Cardiac muscle cell (in vitro differentiated cells and primary cell): ENCODE measurements at regions not wholly inside any gene's neighbourhood (a gene's known extent, or its start where the extent isn't known, plus 50 kb on each side); places are given as distances from the start of the nearest gene placed in this dataset.

ENCODE experiments used
- DNase-seq, 2 donors: peaks; one replicate each; pipeline versions ENCODE4 v3.0.0 to v3.0.0-alpha.2; 2010 to 2017; ENCODE audit warnings: low read depth in 1 of 2, low spot score in 1 of 2
- H3K27ac ChIP-seq: fragments of 200-600 bp; sonication (generic); 2 replicates; pipeline ENCODE4 v1.5.1; 2016
- H3K27me3 ChIP-seq: fragments of 200-600 bp; sonication (generic); 2 replicates; pipeline ENCODE4 v1.6.0; 2016; ENCODE audit warnings: control low read depth
- H3K36me3 ChIP-seq: fragments of 200-600 bp; sonication (generic); 2 replicates; pipeline ENCODE4 v1.5.1; 2016; ENCODE audit warnings: control low read depth
- H3K4me1 ChIP-seq: fragments of 200-600 bp; sonication (generic); 2 replicates; pipeline ENCODE4 v1.8.1; 2017; ENCODE audit warnings: low read depth, mild to moderate bottlenecking, mixed run types
- H3K4me3 ChIP-seq: fragments of 200-600 bp; sonication (generic); 2 replicates; pipeline ENCODE4 v1.5.1; 2016; ENCODE audit warnings: mild to moderate bottlenecking
- H3K9me3 ChIP-seq: fragments of 200-600 bp; sonication (generic); 2 replicates; pipeline ENCODE4 v1.5.1; 2017; ENCODE audit warnings: low read depth, mild to moderate bottlenecking, control low read depth
- TF ChIP-seq, protein P1 (sequence below): IDR thresholded peaks from 2 replicates; pipeline ENCODE4 v1.5.1; 2012; ENCODE audit warnings: low read depth, mild to moderate bottlenecking, low read length

DNA sequence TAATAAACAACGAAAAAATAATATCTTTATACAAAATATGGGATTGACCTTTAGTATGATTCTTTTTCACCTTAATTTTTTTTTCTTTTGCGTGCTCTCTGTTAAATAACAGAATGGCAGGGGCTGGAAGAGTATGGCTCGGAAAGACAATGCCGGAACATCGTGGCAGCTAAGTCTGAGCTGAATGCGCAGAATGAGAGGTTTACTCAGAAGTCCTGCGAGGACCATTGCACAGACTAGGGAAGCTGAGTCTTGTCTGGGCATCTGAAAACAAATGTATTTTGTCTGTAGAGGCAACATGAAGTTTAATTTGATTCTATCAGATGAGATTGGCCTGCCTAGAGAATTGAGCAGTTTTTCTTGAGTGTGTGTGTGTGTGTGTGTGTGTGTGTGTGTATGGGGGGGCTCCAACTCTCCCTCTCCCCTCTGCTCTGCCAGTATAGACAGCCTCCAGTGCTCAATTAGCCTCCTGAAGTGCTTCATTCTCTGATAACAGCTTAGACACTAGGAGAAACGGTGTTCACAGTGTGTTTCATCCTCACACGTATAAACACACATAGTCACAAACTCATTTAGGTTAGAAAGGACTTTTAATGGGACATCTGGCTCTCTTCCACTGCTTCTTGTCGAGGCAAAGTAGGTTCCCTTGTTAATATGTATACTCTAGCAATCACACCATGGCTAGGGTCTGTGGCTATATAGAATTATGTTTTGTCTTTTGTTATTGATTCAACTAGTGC lies 244.3 kb upstream of the SORL1-AS1 start:
- DNase-seq = no peak
- H3K4me3 ChIP-seq = no peak overlapping the region
- H3K27ac ChIP-seq = no peak overlapping the region
- H3K9me3 ChIP-seq = no peaks in the 10 kb centered on the region
- H3K27me3 ChIP-seq = no peaks in the 10 kb centered on the region
- TF ChIP-seq, protein P1, sequence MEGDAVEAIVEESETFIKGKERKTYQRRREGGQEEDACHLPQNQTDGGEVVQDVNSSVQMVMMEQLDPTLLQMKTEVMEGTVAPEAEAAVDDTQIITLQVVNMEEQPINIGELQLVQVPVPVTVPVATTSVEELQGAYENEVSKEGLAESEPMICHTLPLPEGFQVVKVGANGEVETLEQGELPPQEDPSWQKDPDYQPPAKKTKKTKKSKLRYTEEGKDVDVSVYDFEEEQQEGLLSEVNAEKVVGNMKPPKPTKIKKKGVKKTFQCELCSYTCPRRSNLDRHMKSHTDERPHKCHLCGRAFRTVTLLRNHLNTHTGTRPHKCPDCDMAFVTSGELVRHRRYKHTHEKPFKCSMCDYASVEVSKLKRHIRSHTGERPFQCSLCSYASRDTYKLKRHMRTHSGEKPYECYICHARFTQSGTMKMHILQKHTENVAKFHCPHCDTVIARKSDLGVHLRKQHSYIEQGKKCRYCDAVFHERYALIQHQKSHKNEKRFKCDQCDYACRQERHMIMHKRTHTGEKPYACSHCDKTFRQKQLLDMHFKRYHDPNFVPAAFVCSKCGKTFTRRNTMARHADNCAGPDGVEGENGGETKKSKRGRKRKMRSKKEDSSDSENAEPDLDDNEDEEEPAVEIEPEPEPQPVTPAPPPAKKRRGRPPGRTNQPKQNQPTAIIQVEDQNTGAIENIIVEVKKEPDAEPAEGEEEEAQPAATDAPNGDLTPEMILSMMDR = no peak
- H3K36me3 ChIP-seq = no peaks in the 10 kb centered on the region
- peaks cover 22% of the 10 kb centered on the region for H3K4me1 ChIP-seq

DNA sequence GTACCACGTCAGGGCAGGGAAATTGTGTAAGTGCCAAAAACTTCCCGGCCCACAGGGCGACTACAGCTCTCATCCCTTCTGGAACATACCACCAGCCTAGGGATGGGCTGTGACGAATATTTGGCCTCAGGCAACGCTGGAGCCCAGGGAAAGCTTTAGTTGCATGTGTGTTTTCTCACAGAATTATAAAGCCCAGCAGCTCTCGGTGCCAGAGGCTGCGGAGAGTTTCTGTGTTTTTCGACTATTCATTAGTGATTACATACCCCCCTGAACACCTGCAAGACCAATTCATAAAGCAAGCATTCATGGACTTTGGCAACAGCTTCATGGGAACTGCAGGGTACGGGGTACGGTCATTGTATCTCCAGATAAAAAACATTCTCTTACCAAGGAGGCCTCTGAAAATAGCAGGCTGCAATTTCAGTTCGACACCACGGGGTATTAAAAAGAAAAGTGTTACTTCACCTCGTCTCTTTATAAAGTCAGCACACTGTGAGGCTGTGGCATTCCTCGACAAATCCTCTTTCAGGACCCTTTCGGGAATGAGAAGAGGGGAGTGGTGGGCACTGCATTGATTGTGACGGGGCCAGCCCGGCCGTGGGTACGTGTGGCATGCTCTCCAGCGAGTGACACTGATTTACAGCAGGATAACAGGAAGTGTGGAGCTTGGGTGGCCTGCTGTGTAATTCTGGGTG lies 243.6 kb upstream of the SORL1-AS1 start:
- TF ChIP-seq, protein P1 = no peak
- Histone ChIP-seq H3K27ac (peak overlapping the region; percentile 54), H3K36me3 (no peaks in the 10 kb centered on the region), H3K9me3 (no peaks in the 10 kb centered on the region), H3K4me3 (no peak overlapping the region), H3K4me1 (peaks cover 22% of the 10 kb centered on the region), H3K27me3 (no peaks in the 10 kb centered on the region)
- peak in 1 of 2 donors; percentile 9 for DNase-seq

DNA sequence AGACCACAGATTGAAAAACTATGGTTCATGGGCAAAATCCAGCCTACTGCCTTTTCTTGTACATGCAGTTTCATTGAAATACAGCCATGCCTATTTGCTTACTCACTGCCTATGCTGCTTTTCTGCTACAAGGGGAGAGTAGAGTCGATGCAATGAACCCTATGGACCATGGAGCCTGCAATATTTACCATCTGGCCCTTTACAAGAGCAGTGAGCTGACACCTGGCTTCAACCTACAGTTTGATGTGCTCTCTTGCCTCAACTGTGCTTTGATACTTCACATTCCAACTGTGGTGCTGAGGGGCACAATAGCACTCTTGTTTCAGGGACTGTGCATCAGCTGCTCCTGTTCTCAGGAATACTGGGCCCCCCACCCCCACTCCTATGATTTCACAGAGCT lies 239.5 kb upstream of the SORL1-AS1 start:
- no peak for DNase-seq
- TF ChIP-seq, protein P1 = no peak
- Histone ChIP-seq H3K9me3 (no peaks in the 10 kb centered on the region), H3K4me1 (peaks cover 25% of the 10 kb centered on the region), H3K4me3 (no peak overlapping the region), H3K27me3 (no peaks in the 10 kb centered on the region), H3K36me3 (no peaks in the 10 kb centered on the region), H3K27ac (no peak overlapping the region)

DNA sequence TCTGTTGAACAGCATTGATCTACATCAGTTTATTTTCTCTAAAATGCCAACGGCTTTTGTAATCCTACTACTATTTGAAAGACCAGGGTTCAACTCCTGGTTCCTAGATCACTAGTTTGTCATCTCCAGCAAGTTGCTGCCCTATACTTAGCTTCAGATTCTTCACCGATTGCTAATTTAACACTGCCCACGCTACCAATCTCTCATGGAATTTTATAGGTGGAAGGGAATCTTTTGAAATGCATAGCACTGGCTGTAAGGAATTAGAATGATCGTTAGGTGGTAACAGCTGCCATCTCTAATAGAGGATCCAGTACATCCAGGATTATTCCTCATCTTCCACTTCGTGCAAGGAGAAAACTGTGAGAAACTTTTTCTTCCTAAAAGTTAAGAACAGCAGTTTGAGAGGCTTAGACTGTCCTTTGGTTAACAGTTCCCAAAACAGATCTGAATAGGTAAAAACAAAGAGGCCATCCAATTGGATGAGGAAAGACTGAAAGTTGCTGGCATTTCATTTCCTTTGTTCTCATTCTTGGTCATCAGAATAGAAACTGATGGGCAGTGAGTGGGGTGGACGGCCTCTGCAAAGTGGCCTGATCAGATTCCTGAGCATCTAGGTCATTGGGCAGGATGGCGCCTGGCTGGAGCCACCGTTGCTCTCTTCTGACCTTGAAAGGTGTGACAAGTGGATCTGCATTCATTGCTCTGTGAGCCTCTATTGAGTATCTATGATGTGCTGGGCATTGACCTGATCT lies 236.3 kb upstream of the SORL1-AS1 start:
- no peak overlapping the region for H3K27ac ChIP-seq
- DNase-seq = no peak
- H3K4me3 ChIP-seq = no peak overlapping the region
- no peaks in the 10 kb centered on the region for H3K36me3 ChIP-seq
- TF ChIP-seq, protein P1 = no peak
- H3K9me3 ChIP-seq = no peaks in the 10 kb centered on the region
- H3K4me1 ChIP-seq = peaks cover 15% of the 10 kb centered on the region
- no peaks in the 10 kb centered on the region for H3K27me3 ChIP-seq

- Histone ChIP-seq H3K4me3 (no peak overlapping the region), H3K9me3 (no peaks in the 10 kb centered on the region), H3K27me3 (no peaks in the 10 kb centered on the region), H3K27ac (peak overlapping the region; percentile 68), H3K4me1 (peaks cover 15% of the 10 kb centered on the region), H3K36me3 (no peaks in the 10 kb centered on the region)
- TF ChIP-seq, protein P1 = no peak
- DNase-seq = peak; percentile 70
Observed at GRCh38 chr11:121688055-121688491, 235.3 kb upstream of the SORL1-AS1 start.
